ENCODE measurements at regions not wholly inside any gene's neighbourhood (a gene's known extent, or its start where the extent isn't known, plus 50 kb on each side); places are given as distances from the start of the nearest gene placed in this dataset.

GRCh38 chr2:239749272-239749873 is 275.8 kb downstream of the NDUFA10 start:
- TF ChIP-seq CTCF (IDR thresholded peaks at IDR 0.05), result no peak
- no peak for TF ChIP-seq POLR2A (IDR thresholded peaks at IDR 0.05)

Data from tibial nerve (tissue), 3 donors.